PC-3 (cell line): ENCODE measurements at regions not wholly inside any gene's neighbourhood (a gene's known extent, or its start where the extent isn't known, plus 50 kb on each side); places are given as distances from the start of the nearest gene placed in this dataset.

ENCODE experiments used
- ATAC-seq: fragments of 200-7000 bp; cut with Tn5 transposase; 2 replicates; pipeline ENCODE4 v1.9.1; 2020; ENCODE audit warnings: mild to moderate bottlenecking, moderate library complexity
- BruUV-seq: library from RNA; stranded (reverse); fragments of 400-500 nt; replicated peaks from 2 replicates; lab custom pipeline; 2021; lab: Mats Ljungman, UMichigan
- CTCF ChIA-PET: fragments of 300-600 bp; sonication (Branson Sonifier 250); formaldehyde crosslinking; loops from one replicate; lab custom pipeline; 2022; ENCODE audit warnings: antibody characterized with exemption; lab: Charles Lee
- POLR2A ChIA-PET: fragments of 300-600 bp; sonication (Branson Sonifier 250); formaldehyde crosslinking; loops from one replicate; lab custom pipeline; 2022; ENCODE audit warnings: antibody characterized with exemption; ENCODE audit not compliant: unreplicated experiment; lab: Charles Lee
- DNase-seq: peaks from one replicate; pipeline ENCODE4 v3.0.0-alpha.2; 2015
- H2AFZ ChIP-seq: fragments of 300-600 bp; sonication (generic); 2 replicates; pipeline ENCODE4 v1.6.0; 2016; ENCODE audit warnings: antibody characterized with exemption, low read length
- H3F3A ChIP-seq: fragments of 300-600 bp; sonication (generic); one replicate; pipeline ENCODE4 v1.6.0; 2017; ENCODE audit warnings: antibody characterized with exemption, low read length, control low read depth, mild to moderate bottlenecking; ENCODE audit not compliant: unreplicated experiment
- H3K27ac ChIP-seq: fragments of 300-600 bp; sonication (generic); 2 replicates; pipeline ENCODE4 v1.5.1; 2016; ENCODE audit warnings: mild to moderate bottlenecking, low read length
- H3K27me3 ChIP-seq: fragments of 300-600 bp; sonication (generic); 2 replicates; pipeline ENCODE4 v1.6.1; 2016; ENCODE audit warnings: low read length, mixed read lengths
- H3K36me3 ChIP-seq: fragments of 300-600 bp; sonication (generic); 2 replicates; pipeline ENCODE4 v1.6.1; 2016; ENCODE audit warnings: low read depth, mixed run types, low read length, mixed read lengths
- H3K4me1 ChIP-seq: fragments of 300-600 bp; sonication (generic); 2 replicates; pipeline ENCODE4 v1.5.1; 2016; ENCODE audit warnings: low read length; ENCODE audit not compliant: insufficient read depth
- H3K4me2 ChIP-seq: fragments of 300-600 bp; sonication (generic); 2 replicates; pipeline ENCODE4 v1.6.0; 2016; ENCODE audit warnings: low read length
- H3K4me3 ChIP-seq: fragments of 300-600 bp; sonication (generic); 2 replicates; pipeline ENCODE4 v1.5.1; 2016; ENCODE audit warnings: mild to moderate bottlenecking, low read length, mixed read lengths
- H3K79me2 ChIP-seq: fragments of 300-600 bp; sonication (generic); 2 replicates; pipeline ENCODE4 v1.6.1; 2017; ENCODE audit warnings: low read length, mixed read lengths
- H3K9ac ChIP-seq: fragments of 300-600 bp; sonication (generic); 2 replicates; pipeline ENCODE4 v1.6.0; 2016; ENCODE audit warnings: mild to moderate bottlenecking, low read length
- H3K9me2 ChIP-seq: fragments of 300-600 bp; sonication (generic); replicated peaks from 2 replicates; pipeline ENCODE4 v1.6.1; 2016; ENCODE audit warnings: mixed run types, low read length, mixed read lengths
- H3K9me3 ChIP-seq: fragments of 300-600 bp; sonication (generic); 2 replicates; pipeline ENCODE4 v1.6.1; 2016; ENCODE audit warnings: low read length, mixed read lengths
- H4K20me1 ChIP-seq: fragments of 300-600 bp; sonication (generic); 2 replicates; pipeline ENCODE4 v1.6.1; 2016; ENCODE audit warnings: low read length, mixed read lengths
- EZH2 ChIP-seq: fragments of 300-600 bp; sonication (generic); IDR thresholded peaks from one replicate; pipeline ENCODE4 v1.6.1; 2017; ENCODE audit warnings: antibody characterized with exemption, mild to moderate bottlenecking, low read length; ENCODE audit not compliant: unreplicated experiment
- EZH2phosphoT487 ChIP-seq: fragments of 300-600 bp; sonication (generic); IDR thresholded peaks from 2 replicates; pipeline ENCODE4 v1.6.1; 2018; ENCODE audit warnings: mild to moderate bottlenecking, antibody characterized with exemption, low read length, borderline replicate concordance
- intact Hi-C: fragments of 100-400 bp; cut with micrococcal nuclease; formaldehyde crosslinking; loops from 2 replicates; pipeline ENCODE4 v1.9.0; 2023
- TF ChIP-seq, protein P1 (sequence below): fragments of 300-600 bp; sonication (generic); conservative IDR thresholded peaks from 2 replicates; pipeline ENCODE4 v1.5.1; 2017; ENCODE audit warnings: antibody characterized with exemption, low read depth, mild to moderate bottlenecking, low read length

DNA sequence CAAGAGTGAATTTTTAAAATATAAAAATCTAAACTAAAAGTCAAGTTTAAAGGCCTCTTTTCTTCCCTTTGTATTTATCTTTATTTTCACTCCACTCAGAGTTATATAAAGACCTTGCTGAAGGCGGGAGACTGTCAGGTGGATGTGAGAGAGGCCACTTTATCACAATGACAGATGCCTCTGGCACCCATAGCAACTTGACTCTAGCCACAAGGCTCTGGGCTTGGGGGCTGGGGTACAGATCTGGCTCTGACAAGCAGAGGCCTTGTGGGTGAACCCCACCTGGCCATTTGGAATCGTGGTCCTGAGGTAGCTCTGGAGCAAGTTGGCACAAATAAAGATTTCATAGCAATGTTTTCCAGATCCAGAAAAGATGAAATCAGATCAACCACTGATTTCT is 417.2 kb downstream of the RFPL4B start:
- Histone ChIP-seq H3K4me1 (no peaks in the 10 kb centered on the region), H3K36me3 (no peaks in the 10 kb centered on the region), H3F3A (no peaks in the 10 kb centered on the region), H2AFZ (no peak overlapping the region), H3K9ac (no peak overlapping the region), H4K20me1 (no peaks in the 10 kb centered on the region), H3K4me3 (no peak overlapping the region), H3K27ac (no peak overlapping the region), H3K4me2 (no peak overlapping the region), H3K9me3 (no peaks in the 10 kb centered on the region), H3K9me2 (no peaks in the 10 kb centered on the region), H3K79me2 (no peaks in the 10 kb centered on the region), H3K27me3 (no peaks in the 10 kb centered on the region)
- ChIA-PET POLR2A (no interaction called here), CTCF (no interaction called here)
- ATAC-seq (no peak), DNase-seq (no peak)
- intact Hi-C loops: no loop called here
- no TSS peak for BruUV-seq
- TF ChIP-seq EZH2: no peak
- TF ChIP-seq, protein P1, sequence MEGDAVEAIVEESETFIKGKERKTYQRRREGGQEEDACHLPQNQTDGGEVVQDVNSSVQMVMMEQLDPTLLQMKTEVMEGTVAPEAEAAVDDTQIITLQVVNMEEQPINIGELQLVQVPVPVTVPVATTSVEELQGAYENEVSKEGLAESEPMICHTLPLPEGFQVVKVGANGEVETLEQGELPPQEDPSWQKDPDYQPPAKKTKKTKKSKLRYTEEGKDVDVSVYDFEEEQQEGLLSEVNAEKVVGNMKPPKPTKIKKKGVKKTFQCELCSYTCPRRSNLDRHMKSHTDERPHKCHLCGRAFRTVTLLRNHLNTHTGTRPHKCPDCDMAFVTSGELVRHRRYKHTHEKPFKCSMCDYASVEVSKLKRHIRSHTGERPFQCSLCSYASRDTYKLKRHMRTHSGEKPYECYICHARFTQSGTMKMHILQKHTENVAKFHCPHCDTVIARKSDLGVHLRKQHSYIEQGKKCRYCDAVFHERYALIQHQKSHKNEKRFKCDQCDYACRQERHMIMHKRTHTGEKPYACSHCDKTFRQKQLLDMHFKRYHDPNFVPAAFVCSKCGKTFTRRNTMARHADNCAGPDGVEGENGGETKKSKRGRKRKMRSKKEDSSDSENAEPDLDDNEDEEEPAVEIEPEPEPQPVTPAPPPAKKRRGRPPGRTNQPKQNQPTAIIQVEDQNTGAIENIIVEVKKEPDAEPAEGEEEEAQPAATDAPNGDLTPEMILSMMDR: no peak
- no peak for TF ChIP-seq EZH2phosphoT487

DNA sequence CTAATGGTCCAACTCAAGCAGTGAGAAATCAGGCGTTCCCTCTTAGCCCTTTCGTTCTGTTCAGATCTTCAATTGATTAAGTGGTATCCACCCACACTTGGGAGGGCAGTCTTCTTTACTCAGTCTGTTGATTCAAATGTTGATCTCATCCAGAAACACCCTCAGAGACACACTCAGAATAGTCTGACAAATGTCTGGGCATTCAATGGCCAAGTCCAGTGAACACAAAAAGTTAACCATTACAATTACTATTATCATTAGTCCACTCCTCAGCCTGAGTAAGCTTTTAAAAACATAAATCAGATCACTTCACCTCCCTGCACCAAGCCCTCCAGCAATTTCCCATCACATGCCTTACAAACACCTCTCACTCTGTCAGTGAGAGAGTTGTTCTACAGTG is 423.2 kb downstream of the RFPL4B start:
- no peaks in the 10 kb centered on the region for H3K27me3 ChIP-seq
- no peaks in the 10 kb centered on the region for H3K79me2 ChIP-seq
- H3K4me3 ChIP-seq: no peak overlapping the region
- H3K27ac ChIP-seq: no peak overlapping the region
- no peaks in the 10 kb centered on the region for H3K36me3 ChIP-seq
- no peaks in the 10 kb centered on the region for H3K4me1 ChIP-seq
- H3K9me2 ChIP-seq: no peaks in the 10 kb centered on the region
- no peaks in the 10 kb centered on the region for H4K20me1 ChIP-seq
- no peaks in the 10 kb centered on the region for H3F3A ChIP-seq
- H3K9me3 ChIP-seq: no peaks in the 10 kb centered on the region
- H2AFZ ChIP-seq: no peak overlapping the region
- CTCF ChIA-PET: no interaction called here
- no TSS peak for BruUV-seq
- ATAC-seq (no peak), DNase-seq (no peak)
- intact Hi-C loops: no loop called here
- POLR2A ChIA-PET: no interaction called here
- H3K9ac ChIP-seq: no peak overlapping the region
- H3K4me2 ChIP-seq: no peak overlapping the region
- no peak for TF ChIP-seq EZH2phosphoT487
- TF ChIP-seq, protein P1: no peak
- no peak for TF ChIP-seq EZH2

DNA sequence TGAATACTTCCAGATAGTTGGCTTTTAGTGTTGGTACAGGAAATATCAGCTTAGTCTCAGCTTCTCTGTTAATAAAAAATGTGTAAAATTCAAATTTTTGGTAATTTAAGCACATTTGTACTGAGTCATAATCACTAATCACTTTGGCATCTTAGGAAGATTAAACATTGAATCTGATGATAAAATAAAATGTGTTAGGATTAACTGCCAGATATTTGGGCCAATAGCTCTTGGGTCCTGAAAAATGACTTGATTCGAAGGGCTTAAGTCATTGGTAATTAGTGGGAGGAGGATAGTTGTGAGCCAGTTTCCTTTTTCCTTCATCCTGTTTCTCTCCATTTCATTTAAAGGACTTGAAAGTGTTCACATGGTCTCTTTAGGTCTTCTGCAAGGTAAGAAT is 426.1 kb downstream of the RFPL4B start:
- H3K4me3 ChIP-seq: no peak overlapping the region
- H4K20me1 ChIP-seq: no peaks in the 10 kb centered on the region
- no peak overlapping the region for H3K9ac ChIP-seq
- no peak overlapping the region for H3K4me2 ChIP-seq
- DNase-seq: no peak
- BruUV-seq: no TSS peak
- H3K9me2 ChIP-seq: no peaks in the 10 kb centered on the region
- no peak for ATAC-seq
- H3K4me1 ChIP-seq: no peaks in the 10 kb centered on the region
- ChIA-PET POLR2A (no interaction called here), CTCF (no interaction called here)
- H3F3A ChIP-seq: no peaks in the 10 kb centered on the region
- H3K9me3 ChIP-seq: no peaks in the 10 kb centered on the region
- no peaks in the 10 kb centered on the region for H3K36me3 ChIP-seq
- intact Hi-C loops: no loop called here
- no peaks in the 10 kb centered on the region for H3K27me3 ChIP-seq
- no peak overlapping the region for H2AFZ ChIP-seq
- no peaks in the 10 kb centered on the region for H3K79me2 ChIP-seq
- no peak overlapping the region for H3K27ac ChIP-seq
- TF ChIP-seq, protein P1: no peak
- TF ChIP-seq EZH2phosphoT487 (no peak), EZH2 (no peak)
